ENCODE measurements at regions not wholly inside any gene's neighbourhood (a gene's known extent, or its start where the extent isn't known, plus 50 kb on each side); places are given as distances from the start of the nearest gene placed in this dataset.

- H2AFZ ChIP-seq (ENCODE audit: low read depth, low read length): no peak overlapping the region
- TF ChIP-seq CTCF (IDR thresholded peaks at IDR 0.05; ENCODE audit: borderline replicate concordance, extremely low read depth, low read length, poor library complexity, severe bottlenecking) (no peak), EZH2 (IDR thresholded peaks at IDR 0.05; ENCODE audit: borderline replicate concordance, low read depth, low read length, severe bottlenecking) (no peak)
- peak; percentile 99 for ATAC-seq (ENCODE audit: insufficient read depth, low read depth)
- DNase-seq: peak; percentile 77
- H3K4me2 ChIP-seq (ENCODE audit: insufficient read depth, low read length): no peak overlapping the region
- peaks cover 14% of the 10 kb centered on the region for H3K4me1 ChIP-seq (ENCODE audit: insufficient read depth, low read length)
- no peak overlapping the region for H3K4me3 ChIP-seq (ENCODE audit: low read depth in 1 of 2, low read length in 2 of 2)
- H3K9ac ChIP-seq (ENCODE audit: low read depth, low read length): no peak overlapping the region
- H3K27ac ChIP-seq (ENCODE audit: low read length): no peak overlapping the region
- H4K20me1 ChIP-seq (ENCODE audit: insufficient read depth, low read length): no peaks in the 10 kb centered on the region; the same call in 1 of the 2 replicates
- peaks cover 17% of the 10 kb centered on the region for H3K27me3 ChIP-seq (ENCODE audit: insufficient read depth, low read length, poor library complexity)
- H3K79me2 ChIP-seq (ENCODE audit: insufficient read depth, low read length): no peaks in the 10 kb centered on the region
- no peaks in the 10 kb centered on the region for H3K9me3 ChIP-seq (ENCODE audit: insufficient read depth, low read length, severe bottlenecking)
- no peaks in the 10 kb centered on the region for H3K36me3 ChIP-seq (ENCODE audit: insufficient read depth, low read length)
Observed at GRCh38 chr9:91101611-91102168, 260.0 kb downstream of the AUH start.

- Histone ChIP-seq H3K4me1 (ENCODE audit: insufficient read depth, low read length) (peaks cover 14% of the 10 kb centered on the region), H3K36me3 (ENCODE audit: insufficient read depth, low read length) (no peaks in the 10 kb centered on the region), H3K9me3 (ENCODE audit: insufficient read depth, low read length, severe bottlenecking) (no peaks in the 10 kb centered on the region), H4K20me1 (ENCODE audit: insufficient read depth, low read length) (no peaks in the 10 kb centered on the region; the same call in 1 of the 2 replicates), H3K27me3 (ENCODE audit: insufficient read depth, low read length, poor library complexity) (peaks cover 17% of the 10 kb centered on the region), H3K27ac (ENCODE audit: low read length) (no peak overlapping the region), H3K4me3 (ENCODE audit: low read depth in 1 of 2, low read length in 2 of 2) (no peak overlapping the region), H3K4me2 (ENCODE audit: insufficient read depth, low read length) (no peak overlapping the region), H3K79me2 (ENCODE audit: insufficient read depth, low read length) (no peaks in the 10 kb centered on the region), H3K9ac (ENCODE audit: low read depth, low read length) (no peak overlapping the region), H2AFZ (ENCODE audit: low read depth, low read length) (no peak overlapping the region)
- no peak for ATAC-seq (ENCODE audit: insufficient read depth, low read depth)
- DNase-seq: no peak
- TF ChIP-seq CTCF (IDR thresholded peaks at IDR 0.05; ENCODE audit: borderline replicate concordance, extremely low read depth, low read length, poor library complexity, severe bottlenecking) (no peak), EZH2 (IDR thresholded peaks at IDR 0.05; ENCODE audit: borderline replicate concordance, low read depth, low read length, severe bottlenecking) (no peak)
Observed at GRCh38 chr9:91102269-91102668, 259.4 kb downstream of the AUH start.

GRCh38 chr9:91103931-91104330 is 257.8 kb downstream of the AUH start:
- Histone ChIP-seq H3K27me3 (ENCODE audit: insufficient read depth, low read length, poor library complexity) (peaks cover 17% of the 10 kb centered on the region), H2AFZ (ENCODE audit: low read depth, low read length) (no peak overlapping the region), H3K4me1 (ENCODE audit: insufficient read depth, low read length) (peaks cover 14% of the 10 kb centered on the region), H3K27ac (ENCODE audit: low read length) (no peak overlapping the region), H3K79me2 (ENCODE audit: insufficient read depth, low read length) (no peaks in the 10 kb centered on the region), H3K36me3 (ENCODE audit: insufficient read depth, low read length) (no peaks in the 10 kb centered on the region), H3K4me3 (ENCODE audit: low read depth in 1 of 2, low read length in 2 of 2) (no peak overlapping the region), H3K4me2 (ENCODE audit: insufficient read depth, low read length) (no peak overlapping the region), H3K9ac (ENCODE audit: low read depth, low read length) (no peak overlapping the region), H3K9me3 (ENCODE audit: insufficient read depth, low read length, severe bottlenecking) (no peaks in the 10 kb centered on the region), H4K20me1 (ENCODE audit: insufficient read depth, low read length) (no peaks in the 10 kb centered on the region; the same call in 1 of the 2 replicates)
- ATAC-seq (ENCODE audit: insufficient read depth, low read depth): no peak
- TF ChIP-seq CTCF (IDR thresholded peaks at IDR 0.05; ENCODE audit: borderline replicate concordance, extremely low read depth, low read length, poor library complexity, severe bottlenecking) (no peak), EZH2 (IDR thresholded peaks at IDR 0.05; ENCODE audit: borderline replicate concordance, low read depth, low read length, severe bottlenecking) (no peak)
- DNase-seq: no peak

Data from DND-41 (cell line).